CD4-positive, alpha-beta T cell treated with Interleukin-6 for 4 hours (primary cell): ENCODE measurements at regions not wholly inside any gene's neighbourhood (a gene's known extent, or its start where the extent isn't known, plus 50 kb on each side); places are given as distances from the start of the nearest gene placed in this dataset.

Source experiments
- DNase-seq: peaks from one replicate; pipeline ENCODE4 v3.0.0-alpha.2; 2020; ENCODE audit warnings: mixed read lengths

GRCh38 chr5:125012727-125013451, 266.4 kb upstream of the ZNF608 start:
- DNase-seq: no peak

- DNase-seq: no peak
These were observed 267.8 kb upstream of the ZNF608 start for GRCh38 chr5:125014202-125014601.

DNA sequence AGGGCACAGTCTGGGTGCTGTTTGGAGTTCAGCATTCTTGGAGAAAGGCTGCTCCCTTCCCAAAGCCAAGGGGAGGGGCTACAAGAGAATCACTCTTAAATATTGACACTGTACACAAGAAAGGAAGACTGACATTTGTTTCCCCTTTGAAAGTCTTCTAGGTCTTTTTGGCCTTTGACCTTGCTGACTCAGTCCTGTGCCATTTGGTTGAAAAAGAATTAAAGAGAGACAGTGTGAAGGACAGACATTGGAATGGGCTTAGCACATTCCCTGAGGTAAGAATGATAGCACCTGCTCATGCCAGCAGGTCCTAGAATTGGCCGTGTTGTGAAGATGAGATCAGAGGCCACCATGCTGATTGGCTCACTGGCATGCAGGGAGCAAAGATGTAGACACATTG, 271.4 kb upstream of the ZNF608 start:
- no peak for DNase-seq

DNA sequence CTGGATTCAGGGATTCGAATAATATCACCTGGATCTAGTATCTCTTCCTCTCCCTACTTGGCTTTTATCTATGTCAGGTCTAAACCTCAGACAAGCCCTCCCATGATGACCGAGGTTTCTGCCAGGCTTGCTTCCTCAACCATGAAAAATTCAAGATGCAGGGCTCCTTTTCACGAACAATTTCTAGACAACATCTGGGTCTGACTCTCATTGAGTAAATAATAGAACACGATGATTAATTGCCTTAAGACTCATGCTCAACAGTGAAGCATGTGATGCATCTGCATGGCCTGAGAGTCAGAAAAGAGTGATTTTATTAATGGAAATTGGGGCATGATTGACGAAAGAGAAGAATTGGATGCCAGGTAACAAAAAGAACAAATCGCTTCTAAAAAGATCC, 277.2 kb upstream of the ZNF608 start:
- no peak for DNase-seq

DNA sequence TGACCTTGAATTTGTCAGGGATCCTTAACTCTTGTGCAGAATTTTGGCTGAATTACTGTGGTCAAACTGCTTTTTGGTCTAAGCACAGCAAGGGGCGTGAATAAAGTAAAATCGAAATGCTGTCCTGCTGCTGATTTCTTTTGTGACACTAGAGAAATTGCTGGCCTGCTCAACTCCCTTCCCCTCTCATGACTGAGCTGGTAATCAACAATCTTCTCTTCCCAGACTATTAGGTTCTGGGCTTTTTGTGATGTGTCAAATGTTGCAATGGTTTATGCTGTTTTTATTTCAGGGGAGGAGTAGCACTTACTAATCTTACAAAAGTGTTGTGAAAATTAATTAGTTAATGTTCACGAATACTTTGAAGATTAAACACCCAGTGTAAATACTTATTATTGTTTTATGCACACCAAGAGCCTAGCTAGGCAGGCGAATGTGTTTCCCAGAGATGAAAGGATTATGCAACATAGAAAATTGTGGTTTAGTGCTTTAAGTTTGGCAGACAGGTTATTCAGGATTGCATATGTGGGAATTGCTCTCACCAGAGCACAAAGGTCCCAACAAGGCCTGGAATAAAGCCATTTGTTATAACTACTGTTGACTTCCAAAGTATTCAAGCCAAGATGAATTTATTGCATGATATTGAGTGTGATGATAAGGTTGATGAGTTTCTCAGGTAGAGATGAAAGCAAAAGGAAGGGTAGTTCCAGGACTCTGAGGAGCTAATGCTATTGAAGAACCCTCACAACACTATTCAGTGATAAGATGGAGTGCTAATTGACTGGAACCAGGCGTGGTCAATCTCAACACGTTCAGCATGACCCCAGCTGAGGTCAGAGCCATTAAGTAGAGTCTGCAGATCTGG, 280.7 kb upstream of the ZNF608 start:
- DNase-seq: no peak

GRCh38 chr5:125032286-125032685, 285.8 kb upstream of the ZNF608 start:
- DNase-seq: no peak

- DNase-seq: no peak
These were observed 287.2 kb upstream of the ZNF608 start for GRCh38 chr5:125033602-125034001.

GRCh38 chr5:125034331-125034730, 287.9 kb upstream of the ZNF608 start:
- no peak for DNase-seq

GRCh38 chr5:125036494-125036893, 290.1 kb upstream of the ZNF608 start:
- no peak for DNase-seq

DNA sequence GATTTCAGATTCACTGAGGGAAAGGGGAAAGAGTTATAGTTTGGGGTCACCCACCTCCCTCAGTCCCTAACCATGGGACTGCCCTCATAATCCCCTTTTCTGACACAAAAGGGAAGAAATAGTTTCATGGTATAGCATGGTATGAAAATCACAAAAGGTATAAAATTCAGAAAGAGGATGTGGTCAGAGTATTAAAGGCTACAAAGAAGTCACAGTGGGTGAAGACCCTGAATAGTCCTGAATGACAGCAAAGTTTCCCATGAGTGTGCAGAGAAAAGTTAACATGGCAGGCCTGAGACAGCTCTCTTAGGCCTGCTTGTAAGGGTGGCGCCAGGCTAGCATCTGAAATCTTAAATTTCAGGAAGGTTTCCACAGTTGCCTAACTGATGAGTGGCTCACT, 290.6 kb upstream of the ZNF608 start:
- no peak for DNase-seq

DNA sequence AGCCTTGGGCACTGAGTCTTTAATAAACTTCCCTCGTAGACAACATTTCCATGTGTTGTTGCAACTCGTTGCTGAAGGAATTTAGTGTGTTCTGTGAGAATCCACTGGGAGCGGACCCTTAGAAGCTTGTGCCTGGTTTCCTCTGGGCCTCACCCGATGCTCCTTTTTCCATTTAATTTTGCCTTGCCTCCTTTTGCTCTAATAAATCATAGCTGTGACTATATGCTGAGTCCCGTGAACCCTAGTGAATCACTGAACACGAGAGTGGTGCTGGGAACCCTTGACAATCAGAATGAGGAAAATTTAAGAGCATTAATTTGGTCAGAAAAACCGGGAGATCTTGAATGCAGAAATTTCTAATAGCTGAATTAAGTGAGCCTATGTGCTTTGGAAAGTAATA, 291.1 kb upstream of the ZNF608 start:
- DNase-seq: no peak

DNA sequence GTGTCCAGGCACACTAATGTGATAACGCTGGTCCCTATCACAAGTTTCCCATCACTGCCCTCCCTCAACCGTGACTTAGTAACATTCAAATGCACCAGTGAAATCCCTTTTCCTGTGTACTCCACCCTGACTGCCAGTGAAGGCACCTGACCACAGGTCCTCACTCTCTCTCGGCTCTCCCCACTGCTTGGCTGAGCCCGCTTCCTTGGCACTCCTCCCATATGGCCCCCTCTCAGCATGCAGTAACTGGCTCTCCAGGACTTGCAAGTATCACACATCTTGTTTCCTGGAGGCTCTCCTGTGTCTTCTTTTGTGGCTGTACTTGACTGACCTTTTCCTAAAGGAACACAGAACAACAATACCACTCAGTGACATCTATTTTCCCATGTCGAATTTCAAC, 292.0 kb upstream of the ZNF608 start:
- no peak for DNase-seq

DNA sequence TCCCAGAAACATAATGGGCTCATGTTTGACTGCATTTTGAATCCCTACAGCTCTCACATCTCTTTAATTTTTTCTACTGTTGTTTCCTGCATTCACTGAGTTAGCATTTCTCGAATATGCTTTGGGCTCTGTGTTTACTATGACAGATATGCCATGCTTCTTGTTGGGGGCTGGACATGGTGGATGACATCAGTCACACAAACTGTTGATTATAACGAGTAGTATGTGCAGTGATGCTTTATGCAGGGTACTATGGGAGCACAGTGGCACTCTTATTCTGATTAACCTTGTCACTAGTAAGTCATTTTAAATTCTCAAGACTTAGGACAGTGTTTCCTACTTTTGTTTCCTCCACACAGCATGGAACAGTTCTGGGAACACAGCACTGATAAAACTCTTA, 295.4 kb upstream of the ZNF608 start:
- DNase-seq: no peak

DNA sequence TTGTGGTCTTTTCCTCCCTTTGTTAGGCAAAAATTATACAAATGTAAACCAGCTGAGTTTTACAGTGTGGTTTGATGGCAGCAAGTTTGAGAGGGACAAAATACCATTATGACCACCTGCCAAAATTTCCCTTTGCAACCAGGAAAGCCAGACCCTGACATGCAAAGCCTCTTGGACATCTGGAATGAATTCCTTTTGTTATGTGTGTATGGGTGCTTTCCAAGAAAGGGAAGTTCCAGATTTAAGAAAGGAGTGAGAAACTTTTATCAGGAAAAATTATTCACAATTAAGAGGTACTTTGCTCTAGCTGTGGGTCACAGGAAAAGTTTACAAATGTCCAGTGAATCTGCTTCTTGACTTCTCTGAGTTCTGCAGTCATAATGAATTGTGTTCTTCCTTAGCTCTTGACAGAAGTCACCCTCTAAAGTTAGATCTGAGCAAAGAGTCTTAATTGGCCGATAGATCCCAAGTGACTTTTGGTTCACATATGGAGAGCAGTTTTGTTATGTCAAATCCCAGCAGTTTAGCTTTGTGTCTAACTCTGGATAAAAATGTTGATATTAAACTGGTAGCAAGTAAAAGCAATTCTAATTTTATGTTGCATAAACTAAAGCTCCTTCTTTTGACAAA, 295.9 kb upstream of the ZNF608 start:
- no peak for DNase-seq

DNA sequence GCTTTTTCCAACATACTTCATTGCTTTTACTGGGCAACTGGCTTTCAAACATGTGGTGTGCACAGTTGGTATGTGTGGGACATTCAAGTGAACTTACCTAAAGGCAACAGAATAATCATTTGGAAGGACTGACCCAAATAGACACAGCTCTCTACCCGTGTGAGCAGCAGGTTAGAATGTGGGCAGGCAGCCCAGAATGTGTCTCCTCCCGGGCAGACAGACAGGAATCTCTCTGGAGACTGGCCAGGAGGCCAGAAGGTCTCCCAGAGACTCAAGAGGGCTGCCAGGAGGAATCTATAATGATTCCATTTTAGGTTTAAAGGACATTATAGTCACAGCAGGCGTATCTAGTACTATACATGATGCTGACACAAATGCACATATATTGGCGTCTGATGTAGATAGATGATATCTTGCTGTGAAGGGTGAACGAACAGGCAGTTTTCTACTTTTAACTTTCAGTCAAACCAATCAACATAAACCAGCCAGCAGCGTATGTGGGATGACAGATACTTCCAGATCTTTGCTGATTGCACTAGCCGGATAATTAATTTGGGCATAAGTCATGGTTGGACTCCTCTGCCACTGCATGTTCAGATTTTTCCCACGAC, 297.4 kb upstream of the ZNF608 start:
- no peak for DNase-seq

GRCh38 chr5:125044491-125045282, 298.2 kb upstream of the ZNF608 start:
- no peak for DNase-seq

- DNase-seq: no peak
These were observed 299.2 kb upstream of the ZNF608 start for GRCh38 chr5:125045646-125046045.

DNA sequence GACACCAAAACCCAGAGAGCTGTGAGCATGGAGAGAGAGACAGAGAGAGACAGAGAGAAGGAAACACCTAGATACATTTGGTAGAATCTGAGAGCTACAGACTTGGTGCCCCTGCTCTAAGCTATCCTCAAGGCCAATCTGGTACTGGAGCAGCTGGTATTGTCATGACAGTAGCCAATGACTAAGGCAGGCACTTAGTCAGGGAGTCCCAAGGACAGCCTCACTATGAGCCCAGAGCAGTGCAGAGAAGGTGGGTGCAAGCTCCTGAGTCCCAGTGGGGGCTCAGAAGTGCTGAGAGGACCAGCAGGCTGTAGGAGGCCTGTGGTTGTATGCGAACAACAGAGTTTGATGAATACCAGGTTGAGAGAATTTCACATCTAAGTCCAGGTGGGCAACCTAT, 300.4 kb upstream of the ZNF608 start:
- DNase-seq: no peak

- DNase-seq: no peak
These were observed 301.4 kb upstream of the ZNF608 start for GRCh38 chr5:125047871-125048270.

DNA sequence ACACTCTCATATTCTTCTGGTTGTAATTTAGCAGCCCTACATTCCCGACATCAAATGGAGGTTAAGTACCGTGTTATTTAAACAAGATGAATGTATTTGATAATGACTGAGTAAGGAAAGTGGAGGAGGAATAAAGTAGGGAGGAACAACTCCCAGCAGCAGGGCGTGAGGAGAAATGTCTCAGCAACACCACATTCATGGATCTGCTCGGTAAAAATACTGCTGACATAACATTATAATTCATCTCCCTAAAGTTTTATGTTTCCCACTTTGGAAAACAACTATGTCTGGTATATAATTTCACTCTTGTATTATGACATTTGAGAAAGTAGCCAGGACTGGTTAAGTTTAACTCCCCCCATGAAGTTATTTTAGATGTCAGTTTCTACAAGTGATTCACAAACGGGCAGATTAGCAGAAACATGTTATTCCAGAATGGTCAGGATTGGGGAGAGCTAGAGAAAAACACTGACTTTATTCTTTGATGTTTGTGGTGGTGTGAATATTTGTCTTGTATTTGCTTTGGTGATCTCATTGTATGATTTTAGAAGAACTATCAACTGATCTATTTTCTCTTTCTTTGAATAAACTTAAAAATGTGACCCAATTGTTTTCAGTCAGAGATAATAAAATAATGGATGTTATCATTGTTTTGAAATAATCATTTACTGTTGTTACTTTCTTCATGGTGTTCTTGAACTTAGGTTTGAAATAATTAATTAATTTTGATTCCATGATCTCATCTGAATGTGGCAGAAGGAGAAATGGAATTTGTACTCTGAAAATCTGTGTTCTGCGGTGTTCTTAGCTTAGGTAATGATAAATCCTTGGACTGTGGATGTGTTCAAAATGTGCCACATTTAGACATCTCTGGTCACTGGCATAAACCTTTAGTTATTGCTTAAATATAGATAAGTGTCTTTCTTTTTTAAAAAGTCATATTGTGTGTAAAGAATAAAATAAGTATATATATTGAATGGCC, 303.6 kb upstream of the ZNF608 start:
- DNase-seq: no peak

- no peak for DNase-seq
These were observed 304.5 kb upstream of the ZNF608 start for GRCh38 chr5:125050926-125051325.
